ENCODE measurements at regions not wholly inside any gene's neighbourhood (a gene's known extent, or its start where the extent isn't known, plus 50 kb on each side); places are given as distances from the start of the nearest gene placed in this dataset.

DNA sequence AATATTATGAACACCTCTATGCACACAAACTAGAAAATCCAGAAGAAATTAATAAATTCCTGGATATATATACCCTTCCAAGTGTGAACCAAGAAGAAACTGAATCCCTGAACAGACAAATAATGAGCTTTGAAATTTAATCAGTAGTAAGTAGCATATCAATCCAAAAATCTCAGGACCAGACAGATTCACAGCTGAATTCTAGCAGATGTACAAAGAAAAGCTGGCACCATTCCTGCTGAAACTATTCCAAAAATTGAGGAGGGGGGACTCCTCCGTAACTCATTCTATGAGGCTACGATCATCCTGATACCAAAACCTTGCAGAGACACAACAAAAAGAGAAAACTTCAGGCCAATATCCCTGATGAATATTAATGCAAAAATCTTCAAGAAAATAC, 67.0 kb upstream of the PDE7B start:
- TF ChIP-seq, protein P1, sequence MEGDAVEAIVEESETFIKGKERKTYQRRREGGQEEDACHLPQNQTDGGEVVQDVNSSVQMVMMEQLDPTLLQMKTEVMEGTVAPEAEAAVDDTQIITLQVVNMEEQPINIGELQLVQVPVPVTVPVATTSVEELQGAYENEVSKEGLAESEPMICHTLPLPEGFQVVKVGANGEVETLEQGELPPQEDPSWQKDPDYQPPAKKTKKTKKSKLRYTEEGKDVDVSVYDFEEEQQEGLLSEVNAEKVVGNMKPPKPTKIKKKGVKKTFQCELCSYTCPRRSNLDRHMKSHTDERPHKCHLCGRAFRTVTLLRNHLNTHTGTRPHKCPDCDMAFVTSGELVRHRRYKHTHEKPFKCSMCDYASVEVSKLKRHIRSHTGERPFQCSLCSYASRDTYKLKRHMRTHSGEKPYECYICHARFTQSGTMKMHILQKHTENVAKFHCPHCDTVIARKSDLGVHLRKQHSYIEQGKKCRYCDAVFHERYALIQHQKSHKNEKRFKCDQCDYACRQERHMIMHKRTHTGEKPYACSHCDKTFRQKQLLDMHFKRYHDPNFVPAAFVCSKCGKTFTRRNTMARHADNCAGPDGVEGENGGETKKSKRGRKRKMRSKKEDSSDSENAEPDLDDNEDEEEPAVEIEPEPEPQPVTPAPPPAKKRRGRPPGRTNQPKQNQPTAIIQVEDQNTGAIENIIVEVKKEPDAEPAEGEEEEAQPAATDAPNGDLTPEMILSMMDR (IDR thresholded peaks at IDR 0.05), result no peak
- TF ChIP-seq POLR2A (IDR thresholded peaks at IDR 0.05), result no peak

All from right lobe of liver (tissue), 4 donors.